Sigmoid colon (tissue), 6 donors: ENCODE measurements at regions not wholly inside any gene's neighbourhood (a gene's known extent, or its start where the extent isn't known, plus 50 kb on each side); places are given as distances from the start of the nearest gene placed in this dataset.

ENCODE experiments used
- DNase-seq: peaks from one replicate; pipeline ENCODE4 v3.0.0-alpha.2; 2019
- H3K27ac ChIP-seq, 4 donors: fragments of 200-600 bp; sonication (generic); one replicate each; pipeline ENCODE4 v1.5.1; 2016 to 2019; ENCODE audit warnings: mild to moderate bottlenecking in 1 of 4
- H3K27me3 ChIP-seq, 3 donors: fragments of 200-600 bp; sonication (generic); one replicate each; pipeline ENCODE4 v1.5.1; 2019; ENCODE audit warnings: mild to moderate bottlenecking in 1 of 3
- H3K36me3 ChIP-seq, 4 donors: fragments of 200-600 bp; sonication (generic); one replicate each; pipeline ENCODE4 v1.5.1; 2016 to 2019
- H3K4me1 ChIP-seq, 4 donors: fragments of 200-600 bp; sonication (generic); one replicate each; pipeline ENCODE4 v1.5.1; 2017 to 2019
- H3K4me3 ChIP-seq, 4 donors: fragments of 200-600 bp; sonication (generic); one replicate each; pipeline ENCODE4 v1.5.1; 2017 to 2019; ENCODE audit warnings: mild to moderate bottlenecking in 2 of 4, moderate library complexity in 1 of 4
- H3K9me3 ChIP-seq, 4 donors: fragments of 200-600 bp in 3 of 4; sonication (generic) in 3 of 4; one replicate each; pipeline versions ENCODE4 v1.5.1 to v1.6.1; 2013 to 2019
- CTCF ChIP-seq, 4 experiments: fragments of 450-650 bp in 3 of 4; fragments of 200-600 bp in 1 of 4; IDR thresholded peaks; one replicate each; pipeline ENCODE4 v1.5.1; 2016 to 2019; ENCODE audit warnings: antibody characterized with exemption in 4 of 4, mild to moderate bottlenecking in 3 of 4, moderate library complexity in 2 of 4
- EP300 ChIP-seq, 4 donors: sonication (generic); formaldehyde crosslinking; IDR thresholded peaks; one replicate each; pipeline ENCODE4 v1.6.1; 2017; ENCODE audit warnings: antibody characterized with exemption in 4 of 4
- POLR2A ChIP-seq, 2 donors: fragments of 450-650 bp; IDR thresholded peaks; one replicate each; pipeline ENCODE4 v1.6.1; 2016; ENCODE audit warnings: antibody characterized with exemption in 2 of 2, mild to moderate bottlenecking in 2 of 2, moderate library complexity in 2 of 2
- POLR2AphosphoS5 ChIP-seq, 4 donors: sonication (generic); formaldehyde crosslinking; IDR thresholded peaks; one replicate each; pipeline ENCODE4 v1.6.1; 2017; ENCODE audit warnings: antibody characterized with exemption in 4 of 4
- WGBS, 2 donors: extraction: QIAGEN DNeasy Blood & Tissue Kit; methylation state at CpG; one replicate each; pipeline ENCODE4 v1.1.7; 2013; 5-methylcytosine and 5-hydroxymethylcytosine counted together
- intact Hi-C: fragments of 100-400 bp; cut with DNase I; formaldehyde crosslinking; loops from one replicate; pipeline ENCODE4 v1.15.1; 2023
- donor health status: healthy with polysubstance abuse.
- donor health status: healthy.

GRCh38 chr21:35528116-35529042, 479.3 kb upstream of the RUNX1 start:
- Histone ChIP-seq H3K27me3 (no peaks in the 10 kb centered on the region), H3K4me1 (peaks cover 0 to 11% (median 7%) of the 10 kb centered on the region in 4 donors), H3K4me3 (peak overlapping the region; percentile 0 to 39 (median 30)), H3K9me3 (no peaks in the 10 kb centered on the region), H3K36me3 (no peaks in the 10 kb centered on the region), H3K27ac (peak overlapping the region; percentile 11 to 51 (median 36))
- WGBS, 2 donors: 41 to 77% methylated on average over 18 of the region's 18 CpGs
- intact Hi-C loops: no loop called here
- no peak for DNase-seq
- no peak for TF ChIP-seq CTCF (IDR thresholded peaks at IDR 0.05)
- TF ChIP-seq EP300 (IDR thresholded peaks at IDR 0.05): no peak
- no peak for TF ChIP-seq POLR2AphosphoS5 (IDR thresholded peaks at IDR 0.05)
- no peak for TF ChIP-seq POLR2A (IDR thresholded peaks at IDR 0.05)

- intact Hi-C loops: no loop called here
- no peak for TF ChIP-seq POLR2A (IDR thresholded peaks at IDR 0.05)
- no peak for TF ChIP-seq EP300 (IDR thresholded peaks at IDR 0.05)
- Histone ChIP-seq H3K27me3 (no peaks in the 10 kb centered on the region), H3K4me3 (no peak overlapping the region), H3K4me1 (peaks cover 0 to 11% (median 7%) of the 10 kb centered on the region in 4 donors), H3K9me3 (no peaks in the 10 kb centered on the region), H3K27ac (no peak overlapping the region), H3K36me3 (no peaks in the 10 kb centered on the region)
- WGBS, 2 donors: 96% methylated on average over 1 of the region's 1 CpG
- no peak for DNase-seq
Measured at GRCh38 chr21:35527358-35527757, 478.3 kb upstream of the RUNX1 start.

- DNase-seq: no peak
- H3K9me3 ChIP-seq: no peaks in the 10 kb centered on the region
- no peak overlapping the region for H3K27ac ChIP-seq
- TF ChIP-seq EP300 (IDR thresholded peaks at IDR 0.05): no peak
- no peak for TF ChIP-seq CTCF (IDR thresholded peaks at IDR 0.05)
- no peak for TF ChIP-seq POLR2A (IDR thresholded peaks at IDR 0.05)
- TF ChIP-seq POLR2AphosphoS5 (IDR thresholded peaks at IDR 0.05): no peak
- H3K36me3 ChIP-seq: no peaks in the 10 kb centered on the region
- H3K4me3 ChIP-seq: no peak overlapping the region
- WGBS, 2 donors: 26 to 61% methylated on average over 2 of the region's 2 CpGs
- peaks cover 0 to 11% (median 7%) of the 10 kb centered on the region in 4 donors for H3K4me1 ChIP-seq
- no peaks in the 10 kb centered on the region for H3K27me3 ChIP-seq
- intact Hi-C loops: no loop called here
Measured at GRCh38 chr21:35525443-35525842, 476.3 kb upstream of the RUNX1 start.

- H3K4me1 ChIP-seq: no peaks in the 10 kb centered on the region
- H3K27me3 ChIP-seq: peaks cover 0 to 9% (median 0%) of the 10 kb centered on the region in 3 donors
- intact Hi-C loops: no loop called here
- H3K9me3 ChIP-seq: no peaks in the 10 kb centered on the region
- no peaks in the 10 kb centered on the region for H3K36me3 ChIP-seq
- no peak overlapping the region for H3K27ac ChIP-seq
- DNase-seq: no peak
- no peak overlapping the region for H3K4me3 ChIP-seq
- 91% methylated on average over 10 of the region's 10 CpGs for WGBS, 2 donors
- TF ChIP-seq EP300 (IDR thresholded peaks at IDR 0.05) (no peak), CTCF (IDR thresholded peaks at IDR 0.05) (no peak), POLR2A (IDR thresholded peaks at IDR 0.05) (no peak), POLR2AphosphoS5 (IDR thresholded peaks at IDR 0.05) (no peak)
Measured at GRCh38 chr21:35521852-35522505, 472.9 kb upstream of the RUNX1 start.

- 93 to 95% methylated on average over 4 of the region's 4 CpGs for WGBS, 2 donors
- H3K27ac ChIP-seq: no peak overlapping the region
- no peak for TF ChIP-seq EP300 (IDR thresholded peaks at IDR 0.05)
- no peaks in the 10 kb centered on the region for H3K9me3 ChIP-seq
- H3K27me3 ChIP-seq: peaks cover 0 to 9% (median 0%) of the 10 kb centered on the region in 3 donors
- H3K36me3 ChIP-seq: no peaks in the 10 kb centered on the region
- DNase-seq: no peak
- intact Hi-C loops: no loop called here
- no peaks in the 10 kb centered on the region for H3K4me1 ChIP-seq
- H3K4me3 ChIP-seq: no peak overlapping the region
Measured at GRCh38 chr21:35521293-35521692, 472.2 kb upstream of the RUNX1 start.
